ENCODE measurements at regions not wholly inside any gene's neighbourhood (a gene's known extent, or its start where the extent isn't known, plus 50 kb on each side); places are given as distances from the start of the nearest gene placed in this dataset.

GRCh38 chr4:131309628-131310027 lies 1839.5 kb upstream of the PCDH10 start:
- TF ChIP-seq CTCF (IDR thresholded peaks at IDR 0.05) (no peak), POLR2A (IDR thresholded peaks at IDR 0.05) (no peak), POLR2AphosphoS5 (IDR thresholded peaks at IDR 0.05) (no peak), EP300 (IDR thresholded peaks at IDR 0.05) (no peak)

Measured in gastroesophageal sphincter (tissue), 3 donors.